SK-N-SH (cell line): ENCODE measurements at regions not wholly inside any gene's neighbourhood (a gene's known extent, or its start where the extent isn't known, plus 50 kb on each side); places are given as distances from the start of the nearest gene placed in this dataset.

ENCODE experiments used
- CTCF ChIA-PET: fragments of 300-600, 350-600 bp; formaldehyde crosslinking; extraction: SDS; loops from one replicate; lab custom pipeline; 2021; lab: Yijun Ruan, JAX
- POLR2A ChIA-PET: fragments of 350-600 bp; sonication (Branson Sonifier 250); formaldehyde crosslinking; extraction: SDS; loops from one replicate; lab custom pipeline; 2020; ENCODE audit warnings: antibody characterized with exemption, inconsistent platforms; lab: Yijun Ruan, JAX
- DNase-seq: peaks from one replicate; pipeline ENCODE4 v3.0.0; 2012
- H2AFZ ChIP-seq: fragments of 200-600 bp; sonication (generic); 2 replicates; pipeline ENCODE4 v1.8.1; 2016; ENCODE audit warnings: antibody characterized with exemption, mild to moderate bottlenecking, low read depth
- H3F3A ChIP-seq: fragments of 200-600 bp; sonication (generic); replicated peaks from 2 replicates; pipeline ENCODE3; 2016; ENCODE audit warnings: antibody characterized with exemption, mild to moderate bottlenecking; ENCODE audit not compliant: insufficient read depth
- H3K27ac ChIP-seq, 2 experiments: fragments of 200-500 bp in 1 of 2; fragments of 200-600 bp in 1 of 2; sonication (Bioruptor generic) in 1 of 2; sonication (generic), shearing (Covaris generic) in 1 of 2; 2 replicates each; pipeline versions ENCODE4 v1.5.1 to v1.6.1; 2014 to 2016; ENCODE audit warnings: low read depth in 2 of 2, inconsistent platforms in 1 of 2, low read length in 1 of 2, mild to moderate bottlenecking in 1 of 2, mixed read lengths in 1 of 2
- H3K27me3 ChIP-seq: fragments of 200-600 bp; sonication (generic), shearing (Covaris generic); 2 replicates; pipeline ENCODE4 v1.6.1; 2016; ENCODE audit warnings: mixed run types; ENCODE audit not compliant: insufficient read depth
- H3K36me3 ChIP-seq, 2 experiments: fragments of 200-500 bp in 1 of 2; fragments of 200-600 bp in 1 of 2; sonication (Bioruptor generic) in 1 of 2; sonication (generic) in 1 of 2; replicated peaks in 1 of 2; 2 replicates each; pipeline versions ENCODE3 to v1.5.1; 2014 to 2016; ENCODE audit warnings: low read length in 1 of 2, mild to moderate bottlenecking in 1 of 2; ENCODE audit not compliant: insufficient read depth in 2 of 2, control insufficient read depth in 1 of 2
- H3K4me1 ChIP-seq, 2 experiments: fragments of 200-500 bp in 1 of 2; fragments of 200-600 bp in 1 of 2; sonication (Bioruptor generic) in 1 of 2; sonication (generic), shearing (Covaris generic) in 1 of 2; 2 replicates each; pipeline versions ENCODE4 v1.5.1 to v1.6.1; 2014 to 2016; ENCODE audit warnings: low read depth in 1 of 2, low read length in 1 of 2, mixed run types in 1 of 2; ENCODE audit not compliant: insufficient read depth in 2 of 2, control insufficient read depth in 1 of 2
- H3K4me2 ChIP-seq: fragments of 200-600 bp; sonication (generic), shearing (Covaris generic); 2 replicates; pipeline ENCODE4 v1.6.1; 2017; ENCODE audit warnings: mixed run types
- H3K4me3 ChIP-seq, 2 experiments: fragments of 200-500 bp in 1 of 2; fragments of 200-600 bp in 1 of 2; sonication (Bioruptor generic) in 1 of 2; sonication (generic), shearing (Covaris generic) in 1 of 2; 2 replicates each; pipeline versions ENCODE4 v1.5.1 to v1.8.1; 2014 to 2016; ENCODE audit warnings: low read depth in 2 of 2, inconsistent platforms in 1 of 2, low read length in 1 of 2, mild to moderate bottlenecking in 1 of 2, mixed read lengths in 1 of 2, moderate library complexity in 1 of 2
- H3K79me2 ChIP-seq: fragments of 200-600 bp; sonication (generic); 2 replicates; pipeline ENCODE4 v1.8.1; 2017; ENCODE audit warnings: mild to moderate bottlenecking; ENCODE audit not compliant: insufficient read depth
- H3K9ac ChIP-seq: fragments of 200-600 bp; sonication (generic); 2 replicates; pipeline ENCODE4 v1.6.1; 2017; ENCODE audit warnings: mixed run types
- H3K9me2 ChIP-seq: fragments of 200-600 bp; sonication (generic); 2 replicates; pipeline ENCODE4 v1.6.1; 2017; ENCODE audit warnings: mixed run types
- H3K9me3 ChIP-seq: fragments of 200-600 bp; sonication (generic); 2 replicates; pipeline ENCODE4 v1.6.1; 2017; ENCODE audit warnings: mixed run types, mild to moderate bottlenecking, moderate library complexity
- H4K20me1 ChIP-seq: fragments of 200-600 bp; sonication (generic); 2 replicates; pipeline ENCODE4 v1.6.1; 2017; ENCODE audit warnings: mild to moderate bottlenecking, mixed run types; ENCODE audit not compliant: insufficient read depth
- FOXJ3 ChIP-seq: sonication (generic); formaldehyde crosslinking; IDR thresholded peaks from 2 replicates; pipeline ENCODE4 v1.5.1; 2020; ENCODE audit warnings: mild to moderate bottlenecking, missing genetic modification reagents
- GATA2 ChIP-seq: sonication (generic); formaldehyde crosslinking; IDR thresholded peaks from 2 replicates; pipeline ENCODE4 v1.5.0; 2020; ENCODE audit warnings: mild to moderate bottlenecking, missing genetic modification reagents
- NRF1 ChIP-seq: IDR thresholded peaks from 2 replicates; pipeline ENCODE4 v1.6.1; 2012; ENCODE audit warnings: low read depth, mild to moderate bottlenecking, low read length
- RCOR1 ChIP-seq: fragments of 150-350 bp; IDR thresholded peaks from 2 replicates; pipeline ENCODE4 v1.6.1; 2017; ENCODE audit warnings: antibody characterized with exemption, low read length
- RXRA ChIP-seq: IDR thresholded peaks from 2 replicates; pipeline ENCODE4 v1.4.0; 2012; ENCODE audit warnings: low read depth, mild to moderate bottlenecking, borderline replicate concordance
- TAF1 ChIP-seq: IDR thresholded peaks from 2 replicates; pipeline ENCODE4 v1.6.1; 2012; ENCODE audit warnings: low read depth, mild to moderate bottlenecking, low read length, moderate library complexity, borderline replicate concordance
- TEAD4 ChIP-seq: IDR thresholded peaks from 2 replicates; pipeline ENCODE4 v1.4.0; 2012; ENCODE audit warnings: mild to moderate bottlenecking, borderline replicate concordance; ENCODE audit not compliant: insufficient read depth
- YY1 ChIP-seq: IDR thresholded peaks from 2 replicates; pipeline ENCODE4 v1.4.0; 2012; ENCODE audit warnings: low read depth, mild to moderate bottlenecking
- WGBS: methylation state at CpG from one replicate; pipeline ENCODE4 v1.1.6; 2017; ENCODE audit warnings: low lambda C conversion rate; 5-methylcytosine and 5-hydroxymethylcytosine counted together
- TF ChIP-seq, protein P1 (sequence below): IDR thresholded peaks from 2 replicates; pipeline ENCODE4 v1.4.0; 2012; ENCODE audit warnings: low read depth, borderline replicate concordance
- TF ChIP-seq, protein P2 (sequence below): fragments of 200-600 bp; sonication (generic); IDR thresholded peaks from 2 replicates; pipeline ENCODE4 v1.6.1; 2017; ENCODE audit warnings: antibody characterized with exemption, mild to moderate bottlenecking, moderate library complexity
- TF ChIP-seq, protein P3 (sequence below): fragments of 150-350 bp; IDR thresholded peaks from 2 replicates; pipeline ENCODE4 v1.6.1; 2016; ENCODE audit warnings: mild to moderate bottlenecking, low read depth, low read length

DNA sequence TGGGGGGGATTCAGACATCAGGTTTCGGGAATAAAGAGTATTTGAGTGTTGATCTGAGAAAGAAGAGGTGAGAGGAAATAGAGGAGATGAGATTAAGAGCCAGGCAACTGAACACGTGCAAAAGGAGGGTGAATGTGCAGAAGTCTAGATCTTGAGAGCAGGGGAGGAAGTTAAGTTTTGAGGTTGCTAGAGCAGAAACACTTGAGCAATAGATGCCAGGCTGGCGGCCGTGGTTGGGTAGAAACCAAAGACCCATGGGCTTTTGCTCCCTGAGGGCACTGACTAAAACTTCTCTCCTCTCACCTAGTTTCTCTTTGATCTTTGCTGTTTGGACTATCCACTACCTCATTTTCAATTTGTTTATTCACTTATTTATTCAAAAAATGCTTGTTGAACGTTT, 116.0 kb downstream of the CDC42EP3 start:
- Histone ChIP-seq H4K20me1 (no peaks in the 10 kb centered on the region), H3K4me1 (peaks cover under 1 to 42% of the 10 kb centered on the region in 2 experiments; a peak in 3 of 4 replicates), H3K4me2 (no peak overlapping the region), H2AFZ (no peak overlapping the region), H3K4me3 (no peak overlapping the region), H3F3A (no peaks in the 10 kb centered on the region), H3K27ac (peak overlapping the region in 1 of 2 experiments; percentile 99; a peak in 2 of 4 replicates), H3K79me2 (no peaks in the 10 kb centered on the region), H3K9ac (no peak overlapping the region), H3K27me3 (no peaks in the 10 kb centered on the region), H3K36me3 (no peaks in the 10 kb centered on the region), H3K9me2 (no peaks in the 10 kb centered on the region), H3K9me3 (peaks cover 3% of the 10 kb centered on the region; the same call in 1 of the 2 replicates)
- WGBS: 89% methylated on average over 5 of the region's 5 CpGs
- ChIA-PET CTCF (interaction anchor here (1.2 to 7.0 kb wide), 2 partner anchors 43 to 139 kb away, joined by 3 to 64 read pairs; no protein-coding TSS in a partner anchor), POLR2A (no interaction called here)
- DNase-seq: no peak
- TF ChIP-seq, protein P1, sequence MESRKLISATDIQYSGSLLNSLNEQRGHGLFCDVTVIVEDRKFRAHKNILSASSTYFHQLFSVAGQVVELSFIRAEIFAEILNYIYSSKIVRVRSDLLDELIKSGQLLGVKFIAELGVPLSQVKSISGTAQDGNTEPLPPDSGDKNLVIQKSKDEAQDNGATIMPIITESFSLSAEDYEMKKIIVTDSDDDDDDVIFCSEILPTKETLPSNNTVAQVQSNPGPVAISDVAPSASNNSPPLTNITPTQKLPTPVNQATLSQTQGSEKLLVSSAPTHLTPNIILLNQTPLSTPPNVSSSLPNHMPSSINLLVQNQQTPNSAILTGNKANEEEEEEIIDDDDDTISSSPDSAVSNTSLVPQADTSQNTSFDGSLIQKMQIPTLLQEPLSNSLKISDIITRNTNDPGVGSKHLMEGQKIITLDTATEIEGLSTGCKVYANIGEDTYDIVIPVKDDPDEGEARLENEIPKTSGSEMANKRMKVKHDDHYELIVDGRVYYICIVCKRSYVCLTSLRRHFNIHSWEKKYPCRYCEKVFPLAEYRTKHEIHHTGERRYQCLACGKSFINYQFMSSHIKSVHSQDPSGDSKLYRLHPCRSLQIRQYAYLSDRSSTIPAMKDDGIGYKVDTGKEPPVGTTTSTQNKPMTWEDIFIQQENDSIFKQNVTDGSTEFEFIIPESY: no peak
- no peak for TF ChIP-seq RCOR1
- TF ChIP-seq YY1: no peak
- TF ChIP-seq TAF1: no peak
- TF ChIP-seq, protein P2, sequence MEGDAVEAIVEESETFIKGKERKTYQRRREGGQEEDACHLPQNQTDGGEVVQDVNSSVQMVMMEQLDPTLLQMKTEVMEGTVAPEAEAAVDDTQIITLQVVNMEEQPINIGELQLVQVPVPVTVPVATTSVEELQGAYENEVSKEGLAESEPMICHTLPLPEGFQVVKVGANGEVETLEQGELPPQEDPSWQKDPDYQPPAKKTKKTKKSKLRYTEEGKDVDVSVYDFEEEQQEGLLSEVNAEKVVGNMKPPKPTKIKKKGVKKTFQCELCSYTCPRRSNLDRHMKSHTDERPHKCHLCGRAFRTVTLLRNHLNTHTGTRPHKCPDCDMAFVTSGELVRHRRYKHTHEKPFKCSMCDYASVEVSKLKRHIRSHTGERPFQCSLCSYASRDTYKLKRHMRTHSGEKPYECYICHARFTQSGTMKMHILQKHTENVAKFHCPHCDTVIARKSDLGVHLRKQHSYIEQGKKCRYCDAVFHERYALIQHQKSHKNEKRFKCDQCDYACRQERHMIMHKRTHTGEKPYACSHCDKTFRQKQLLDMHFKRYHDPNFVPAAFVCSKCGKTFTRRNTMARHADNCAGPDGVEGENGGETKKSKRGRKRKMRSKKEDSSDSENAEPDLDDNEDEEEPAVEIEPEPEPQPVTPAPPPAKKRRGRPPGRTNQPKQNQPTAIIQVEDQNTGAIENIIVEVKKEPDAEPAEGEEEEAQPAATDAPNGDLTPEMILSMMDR: no peak
- TF ChIP-seq RXRA: no peak
- TF ChIP-seq TEAD4: no peak
- no peak for TF ChIP-seq GATA2
- TF ChIP-seq, protein P3, sequence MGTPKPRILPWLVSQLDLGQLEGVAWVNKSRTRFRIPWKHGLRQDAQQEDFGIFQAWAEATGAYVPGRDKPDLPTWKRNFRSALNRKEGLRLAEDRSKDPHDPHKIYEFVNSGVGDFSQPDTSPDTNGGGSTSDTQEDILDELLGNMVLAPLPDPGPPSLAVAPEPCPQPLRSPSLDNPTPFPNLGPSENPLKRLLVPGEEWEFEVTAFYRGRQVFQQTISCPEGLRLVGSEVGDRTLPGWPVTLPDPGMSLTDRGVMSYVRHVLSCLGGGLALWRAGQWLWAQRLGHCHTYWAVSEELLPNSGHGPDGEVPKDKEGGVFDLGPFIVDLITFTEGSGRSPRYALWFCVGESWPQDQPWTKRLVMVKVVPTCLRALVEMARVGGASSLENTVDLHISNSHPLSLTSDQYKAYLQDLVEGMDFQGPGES: no peak
- TF ChIP-seq NRF1: no peak

DNA sequence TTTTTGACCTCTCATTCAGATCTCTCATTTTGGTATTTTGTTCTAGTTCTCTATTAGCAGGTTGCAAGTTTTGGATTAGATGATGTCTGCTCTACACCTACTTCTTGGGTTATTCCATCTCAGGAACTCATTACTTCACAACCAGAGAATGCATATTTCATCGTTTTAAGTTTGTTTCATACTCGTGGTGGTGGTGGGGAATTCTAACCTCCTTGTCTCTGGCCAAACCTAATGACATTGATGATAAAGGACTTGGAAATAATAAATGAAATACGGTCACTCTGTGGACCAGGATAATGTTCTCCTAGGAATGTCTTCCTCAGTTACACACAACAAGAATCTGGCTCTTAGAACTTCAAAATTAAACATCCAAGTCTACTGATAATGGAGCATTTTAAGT, 115.2 kb downstream of the CDC42EP3 start:
- ChIA-PET CTCF (interaction anchor here (0.9 to 1.0 kb wide), 2 partner anchors 21 to 321 kb away, joined by 3 read pairs; no protein-coding TSS in a partner anchor), POLR2A (interaction anchor here (0.9 kb wide), 1 partner anchor 116 kb away, joined by 3 read pairs; no protein-coding TSS in a partner anchor)
- TF ChIP-seq, protein P1: no peak
- no peak for TF ChIP-seq GATA2
- no peak for TF ChIP-seq FOXJ3 (CRISPR knock-in tag)
- TF ChIP-seq, protein P3: no peak
- H3K36me3 ChIP-seq: no peaks in the 10 kb centered on the region
- H3K9me2 ChIP-seq: no peaks in the 10 kb centered on the region
- H3K4me1 ChIP-seq: peaks cover 8 to 48% of the 10 kb centered on the region in 2 experiments
- no peak overlapping the region for H3K9ac ChIP-seq
- H3K79me2 ChIP-seq: no peaks in the 10 kb centered on the region
- H3K4me3 ChIP-seq: no peak overlapping the region
- H3K9me3 ChIP-seq: peaks cover 3% of the 10 kb centered on the region; the same call in 1 of the 2 replicates
- H4K20me1 ChIP-seq: no peaks in the 10 kb centered on the region
- no peak overlapping the region for H3K4me2 ChIP-seq
- no peaks in the 10 kb centered on the region for H3K27me3 ChIP-seq
- peaks cover 7% of the 10 kb centered on the region for H3F3A ChIP-seq
- H2AFZ ChIP-seq: no peak overlapping the region
- H3K27ac ChIP-seq: no peak overlapping the region; a peak in 1 of 4 replicates
- no peak for DNase-seq
- WGBS: 86% methylated on average over 3 of the region's 3 CpGs
